ENCODE measurements at regions not wholly inside any gene's neighbourhood (a gene's known extent, or its start where the extent isn't known, plus 50 kb on each side); places are given as distances from the start of the nearest gene placed in this dataset.

DNA sequence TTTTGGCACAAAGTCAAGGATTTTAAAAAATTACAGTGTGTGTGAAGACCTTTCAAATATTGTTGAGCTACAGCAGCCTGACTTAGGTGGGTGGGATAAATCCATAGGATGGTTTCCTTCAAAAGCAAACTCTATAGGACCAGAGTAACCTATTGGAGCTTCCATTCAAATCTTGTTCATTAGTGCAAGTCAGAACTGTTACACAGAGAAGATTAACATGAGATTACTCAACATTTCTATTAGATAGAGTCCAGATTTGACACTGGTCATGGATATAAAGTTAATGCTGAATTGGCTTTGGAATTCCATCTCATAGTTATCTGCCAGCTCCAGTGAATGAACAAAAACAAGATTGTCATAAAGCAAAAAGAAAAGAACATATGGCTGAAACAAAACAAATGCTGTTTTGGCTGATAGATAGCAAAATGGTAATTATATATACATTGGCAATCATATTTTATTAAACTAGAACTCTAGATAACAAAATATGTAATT lies 129.6 kb upstream of the SEMA3A start:
- intact Hi-C loops (cut with micrococcal nuclease; ENCODE audit: unreplicated experiment): no loop called here
- H3K4me1 ChIP-seq: no peaks in the 10 kb centered on the region
- DNase-seq: no peak
- no peak overlapping the region for H3K4me3 ChIP-seq (ENCODE audit: low read depth, low read length)
- ChIA-PET CTCF (no interaction called here), POLR2A (no interaction called here)
- no peaks in the 10 kb centered on the region for H3K9me3 ChIP-seq
- H3K27me3 ChIP-seq (replicated peaks; ENCODE audit: control insufficient read depth, insufficient read depth, low read length): no peaks in the 10 kb centered on the region
- H3K36me3 ChIP-seq (ENCODE audit: control insufficient read depth, insufficient read depth, low read length): no peaks in the 10 kb centered on the region
- no peak overlapping the region for H3K27ac Mint-ChIP-seq (ENCODE audit: unreplicated experiment)
- no peak overlapping the region for H3K4me3 Mint-ChIP-seq (ENCODE audit: unreplicated experiment)
- H3K27me3 Mint-ChIP-seq (ENCODE audit: insufficient read depth, unreplicated experiment): no peaks in the 10 kb centered on the region
- TF ChIP-seq, protein P1, sequence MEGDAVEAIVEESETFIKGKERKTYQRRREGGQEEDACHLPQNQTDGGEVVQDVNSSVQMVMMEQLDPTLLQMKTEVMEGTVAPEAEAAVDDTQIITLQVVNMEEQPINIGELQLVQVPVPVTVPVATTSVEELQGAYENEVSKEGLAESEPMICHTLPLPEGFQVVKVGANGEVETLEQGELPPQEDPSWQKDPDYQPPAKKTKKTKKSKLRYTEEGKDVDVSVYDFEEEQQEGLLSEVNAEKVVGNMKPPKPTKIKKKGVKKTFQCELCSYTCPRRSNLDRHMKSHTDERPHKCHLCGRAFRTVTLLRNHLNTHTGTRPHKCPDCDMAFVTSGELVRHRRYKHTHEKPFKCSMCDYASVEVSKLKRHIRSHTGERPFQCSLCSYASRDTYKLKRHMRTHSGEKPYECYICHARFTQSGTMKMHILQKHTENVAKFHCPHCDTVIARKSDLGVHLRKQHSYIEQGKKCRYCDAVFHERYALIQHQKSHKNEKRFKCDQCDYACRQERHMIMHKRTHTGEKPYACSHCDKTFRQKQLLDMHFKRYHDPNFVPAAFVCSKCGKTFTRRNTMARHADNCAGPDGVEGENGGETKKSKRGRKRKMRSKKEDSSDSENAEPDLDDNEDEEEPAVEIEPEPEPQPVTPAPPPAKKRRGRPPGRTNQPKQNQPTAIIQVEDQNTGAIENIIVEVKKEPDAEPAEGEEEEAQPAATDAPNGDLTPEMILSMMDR (IDR thresholded peaks at IDR 0.05; ENCODE audit: insufficient read depth in 1 of 2, low read depth in 1 of 2, low read length in 1 of 2, severe bottlenecking in 1 of 2, unreplicated experiment in 1 of 2): no peak
- no peaks in the 10 kb centered on the region for H3K36me3 Mint-ChIP-seq (ENCODE audit: insufficient read depth, unreplicated experiment)
- BruUV-seq (replicated peaks): no TSS peak
- H3K9me3 Mint-ChIP-seq (ENCODE audit: unreplicated experiment): no peaks in the 10 kb centered on the region
- H3K4me1 Mint-ChIP-seq (ENCODE audit: low read depth, unreplicated experiment): no peaks in the 10 kb centered on the region

DNA sequence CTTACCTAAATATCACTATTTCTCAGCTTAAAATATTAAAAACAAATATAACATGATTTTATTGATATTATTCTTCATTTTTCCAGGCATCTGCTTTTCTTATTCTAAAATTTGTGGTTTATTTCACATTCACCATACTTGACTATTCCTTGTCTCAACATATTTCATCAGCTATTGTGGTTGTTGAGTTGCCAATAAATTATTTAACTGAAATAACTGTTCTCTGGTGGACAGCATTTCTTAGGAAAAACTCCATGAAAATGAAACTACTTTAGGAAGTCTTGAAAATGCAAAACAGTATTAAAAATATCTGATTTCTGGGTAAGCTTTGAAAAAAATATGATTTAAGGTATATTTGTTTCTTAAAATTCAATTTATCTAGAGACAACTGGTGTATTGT lies 122.9 kb upstream of the SEMA3A start:
- intact Hi-C loops (cut with micrococcal nuclease; ENCODE audit: unreplicated experiment): no loop called here
- no peak overlapping the region for H3K27ac Mint-ChIP-seq (ENCODE audit: unreplicated experiment)
- H3K4me1 Mint-ChIP-seq (ENCODE audit: low read depth, unreplicated experiment): no peaks in the 10 kb centered on the region
- no peaks in the 10 kb centered on the region for H3K9me3 Mint-ChIP-seq (ENCODE audit: unreplicated experiment)
- no peaks in the 10 kb centered on the region for H3K4me1 ChIP-seq
- H3K4me3 Mint-ChIP-seq (ENCODE audit: unreplicated experiment): no peak overlapping the region
- no peaks in the 10 kb centered on the region for H3K9me3 ChIP-seq
- H3K36me3 Mint-ChIP-seq (ENCODE audit: insufficient read depth, unreplicated experiment): no peaks in the 10 kb centered on the region
- no peak overlapping the region for H3K4me3 ChIP-seq (ENCODE audit: low read depth, low read length)
- TF ChIP-seq, protein P1 (IDR thresholded peaks at IDR 0.05; ENCODE audit: insufficient read depth in 1 of 2, low read depth in 1 of 2, low read length in 1 of 2, severe bottlenecking in 1 of 2, unreplicated experiment in 1 of 2): no peak
- BruUV-seq (replicated peaks): no TSS peak
- no peak for DNase-seq
- CTCF ChIA-PET: no interaction called here
- H3K27me3 ChIP-seq (replicated peaks; ENCODE audit: control insufficient read depth, insufficient read depth, low read length): no peaks in the 10 kb centered on the region
- POLR2A ChIA-PET: no interaction called here
- no peaks in the 10 kb centered on the region for H3K36me3 ChIP-seq (ENCODE audit: control insufficient read depth, insufficient read depth, low read length)
- no peaks in the 10 kb centered on the region for H3K27me3 Mint-ChIP-seq (ENCODE audit: insufficient read depth, unreplicated experiment)

DNA sequence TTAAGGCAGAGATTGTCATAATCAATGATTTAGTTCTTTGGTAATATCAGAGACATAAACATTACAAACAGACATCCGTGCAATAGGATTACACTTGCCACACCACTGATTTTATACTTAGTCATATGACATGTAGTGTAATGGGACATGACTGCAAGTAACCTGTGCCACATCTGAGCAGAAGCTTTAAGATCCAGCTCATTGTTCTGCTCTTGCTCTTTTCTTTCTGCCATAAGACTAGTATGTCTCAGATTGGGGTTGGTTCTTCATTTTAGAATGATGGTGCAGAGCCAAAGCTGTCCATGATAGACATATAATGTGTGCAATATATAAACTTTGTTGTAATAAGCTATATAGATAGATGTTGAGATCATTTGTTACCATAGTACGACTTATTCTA lies 119.7 kb upstream of the SEMA3A start:
- Mint-ChIP-seq H3K27me3 (ENCODE audit: insufficient read depth, unreplicated experiment) (no peaks in the 10 kb centered on the region), H3K27ac (ENCODE audit: unreplicated experiment) (no peak overlapping the region), H3K4me3 (ENCODE audit: unreplicated experiment) (no peak overlapping the region), H3K9me3 (ENCODE audit: unreplicated experiment) (no peaks in the 10 kb centered on the region), H3K4me1 (ENCODE audit: low read depth, unreplicated experiment) (peaks cover 7% of the 10 kb centered on the region), H3K36me3 (ENCODE audit: insufficient read depth, unreplicated experiment) (no peaks in the 10 kb centered on the region)
- H3K27me3 ChIP-seq (replicated peaks; ENCODE audit: control insufficient read depth, insufficient read depth, low read length): no peaks in the 10 kb centered on the region
- ChIA-PET POLR2A (no interaction called here), CTCF (interaction anchor here (0.6 kb wide), 1 partner anchor 11 kb away, joined by 3 read pairs; no protein-coding TSS in a partner anchor)
- H3K36me3 ChIP-seq (ENCODE audit: control insufficient read depth, insufficient read depth, low read length): no peaks in the 10 kb centered on the region
- TF ChIP-seq, protein P1 (IDR thresholded peaks at IDR 0.05; ENCODE audit: insufficient read depth in 1 of 2, low read depth in 1 of 2, low read length in 1 of 2, severe bottlenecking in 1 of 2, unreplicated experiment in 1 of 2): no peak
- BruUV-seq (replicated peaks): no TSS peak
- intact Hi-C loops (cut with micrococcal nuclease; ENCODE audit: unreplicated experiment): no loop called here
- no peaks in the 10 kb centered on the region for H3K9me3 ChIP-seq
- H3K4me1 ChIP-seq: peaks cover 5% of the 10 kb centered on the region; the same call in 1 of the 2 replicates
- H3K4me3 ChIP-seq (ENCODE audit: low read depth, low read length): no peak overlapping the region
- DNase-seq: no peak

All from Caco-2 (cell line).